Rectal smooth muscle tissue (tissue), 1 donor: ENCODE measurements at regions not wholly inside any gene's neighbourhood (a gene's known extent, or its start where the extent isn't known, plus 50 kb on each side); places are given as distances from the start of the nearest gene placed in this dataset.
"Not testable (repeated sequence)": the region's sequence is repeated elsewhere in the genome, so short reads cannot be mapped to it uniquely, and the experiment has no call there.

Experiments used
- H3K27ac ChIP-seq: one replicate; pipeline ENCODE4 v1.7.0; 2013; ENCODE audit warnings: low read depth, low read length, inconsistent platforms
- H3K27me3 ChIP-seq: one replicate; pipeline ENCODE4 v1.7.0; 2013; ENCODE audit warnings: low read length; ENCODE audit not compliant: control insufficient read depth, insufficient read depth
- H3K36me3 ChIP-seq: one replicate; pipeline ENCODE4 v1.7.0; 2013; ENCODE audit warnings: low read length; ENCODE audit not compliant: control insufficient read depth, insufficient read depth
- H3K4me1 ChIP-seq: one replicate; pipeline ENCODE4 v1.7.0; 2013; ENCODE audit warnings: low read length; ENCODE audit not compliant: control insufficient read depth, insufficient read depth
- H3K4me3 ChIP-seq: one replicate; pipeline ENCODE4 v1.7.0; 2013; ENCODE audit warnings: low read length
- H3K9ac ChIP-seq: one replicate; pipeline ENCODE4 v1.7.0; 2013; ENCODE audit warnings: low read length

- Histone ChIP-seq H3K9ac (no peak overlapping the region), H3K4me3 (no peak overlapping the region), H3K36me3 (no peaks in the 10 kb centered on the region), H3K27me3 (no peaks in the 10 kb centered on the region), H3K4me1 (no peaks in the 10 kb centered on the region), H3K27ac (no peak overlapping the region)
Observed at GRCh38 chr7:11251436-11251835, 277.8 kb downstream of the PHF14 start.

- Histone ChIP-seq H3K36me3 (no peaks in the 10 kb centered on the region), H3K4me1 (no peaks in the 10 kb centered on the region), H3K9ac (no peak overlapping the region), H3K27me3 (no peaks in the 10 kb centered on the region), H3K27ac (no peak overlapping the region), H3K4me3 (no peak overlapping the region)
Observed at GRCh38 chr7:11252011-11252607, 278.4 kb downstream of the PHF14 start.

DNA sequence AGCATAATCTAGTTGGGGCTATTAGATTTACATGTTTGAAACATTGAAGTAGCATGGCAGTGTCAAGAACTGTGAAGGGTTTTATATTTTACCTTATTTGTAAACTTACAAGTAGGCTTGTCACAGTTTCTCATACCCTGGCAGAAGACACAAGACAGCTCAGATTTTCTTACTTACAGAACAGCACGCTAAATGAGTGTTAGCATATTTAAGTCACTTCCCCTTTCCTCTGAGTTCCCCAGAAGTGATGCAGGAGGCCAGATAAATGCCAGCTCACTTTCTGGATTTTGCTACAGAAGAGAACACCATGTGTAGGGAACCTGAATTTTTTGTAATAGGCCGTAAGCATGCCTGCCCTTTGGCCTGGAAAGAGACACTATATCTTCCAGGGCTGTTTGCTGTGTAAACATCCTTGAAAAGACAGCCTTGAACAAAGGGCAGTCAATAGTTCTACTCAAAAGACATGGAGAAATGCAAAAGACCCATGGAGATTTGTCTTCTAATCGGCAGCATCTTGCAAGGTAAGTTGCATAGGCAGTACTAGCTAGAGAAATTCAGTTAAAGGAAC, 279.1 kb downstream of the PHF14 start:
- no peaks in the 10 kb centered on the region for H3K36me3 ChIP-seq
- H3K27me3 ChIP-seq = no peaks in the 10 kb centered on the region
- H3K4me3 ChIP-seq = no peak overlapping the region
- H3K9ac ChIP-seq = no peak overlapping the region
- no peaks in the 10 kb centered on the region for H3K4me1 ChIP-seq
- H3K27ac ChIP-seq = no peak overlapping the region

DNA sequence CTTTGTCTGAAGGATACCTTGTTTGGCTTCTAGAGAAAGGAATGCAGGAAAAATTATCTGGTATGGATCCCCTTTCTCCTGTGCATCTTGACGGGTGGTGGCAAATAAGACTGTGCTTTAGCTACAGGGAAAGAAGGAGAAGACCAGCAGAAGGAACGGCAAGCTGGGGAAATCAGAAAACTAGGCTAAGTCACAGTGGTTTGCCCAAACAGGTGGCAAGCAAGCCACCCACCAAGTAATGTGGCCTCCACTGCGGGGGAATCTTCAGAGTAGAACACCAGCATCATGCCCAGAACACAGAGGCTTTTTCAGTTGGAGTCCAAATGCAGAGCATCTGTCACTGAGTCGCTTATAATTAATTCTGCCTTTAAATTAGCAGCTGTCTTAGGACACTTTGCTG, 282.8 kb downstream of the PHF14 start:
- Histone ChIP-seq H3K4me3 (no peak overlapping the region), H3K4me1 (no peaks in the 10 kb centered on the region), H3K36me3 (no peaks in the 10 kb centered on the region), H3K9ac (no peak overlapping the region), H3K27ac (no peak overlapping the region), H3K27me3 (no peaks in the 10 kb centered on the region)

DNA sequence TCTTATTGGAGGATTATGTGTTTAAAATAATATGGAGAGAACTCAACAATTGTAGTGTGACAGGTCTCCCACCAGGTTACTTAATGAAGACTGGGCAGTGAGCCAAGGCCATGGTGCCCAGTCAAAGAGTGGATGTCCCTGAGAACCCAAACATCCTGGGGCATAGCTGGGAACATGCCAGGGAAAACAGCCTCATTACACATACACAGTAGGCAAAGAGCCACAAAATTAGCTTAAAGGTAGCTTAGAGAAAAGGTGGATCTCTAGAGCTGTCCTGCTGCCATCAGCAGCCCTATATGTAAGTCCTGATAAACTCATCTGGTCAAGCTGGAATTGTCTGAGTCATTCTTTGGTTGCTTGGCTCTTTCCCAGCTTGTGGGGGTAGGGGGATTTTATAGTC, 287.8 kb downstream of the PHF14 start:
- H3K36me3 ChIP-seq = no peaks in the 10 kb centered on the region
- H3K27ac ChIP-seq = no peak overlapping the region
- no peak overlapping the region for H3K4me3 ChIP-seq
- H3K9ac ChIP-seq = no peak overlapping the region
- no peaks in the 10 kb centered on the region for H3K4me1 ChIP-seq
- H3K27me3 ChIP-seq = no peaks in the 10 kb centered on the region

DNA sequence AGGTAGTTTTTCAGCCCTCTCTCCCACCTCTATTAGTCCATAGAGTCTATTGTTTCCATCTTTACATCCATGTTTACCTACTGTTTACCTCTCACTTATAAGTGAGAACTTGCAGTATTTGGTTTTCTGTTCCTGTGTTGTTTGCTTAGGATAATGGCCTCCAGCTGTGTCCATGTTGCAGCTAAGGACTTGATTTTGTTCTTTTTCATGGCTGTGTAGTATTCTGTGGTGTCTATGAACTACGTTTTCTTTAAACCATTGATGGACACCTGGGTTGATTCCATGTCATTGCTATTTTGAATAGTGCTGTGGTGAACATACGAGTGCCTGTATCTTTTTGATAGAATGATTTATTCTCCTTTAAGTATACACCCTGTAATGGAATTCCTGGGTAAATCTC, 292.4 kb downstream of the PHF14 start:
- H3K27ac ChIP-seq = no peak overlapping the region

DNA sequence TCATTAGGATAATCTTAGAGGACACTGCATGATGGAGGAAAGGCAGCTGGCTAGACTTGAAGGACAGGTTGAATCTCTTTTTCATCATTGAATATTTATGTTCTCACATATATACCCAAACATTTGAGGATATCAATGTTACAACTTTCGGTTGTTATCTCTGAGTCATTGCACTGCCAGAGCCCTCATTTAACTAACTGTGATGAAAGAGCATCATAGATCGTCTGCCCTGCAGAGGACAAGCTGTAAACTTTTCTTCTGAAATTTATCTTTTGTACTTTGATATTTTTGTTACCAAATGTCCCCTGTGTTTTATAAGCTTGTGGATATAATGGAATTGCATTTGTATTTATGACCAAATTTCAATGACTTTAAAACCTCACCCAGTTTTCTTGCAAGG, 298.7 kb downstream of the PHF14 start:
- Histone ChIP-seq H3K4me1 (no peaks in the 10 kb centered on the region), H3K9ac (no peak overlapping the region), H3K27ac (no peak overlapping the region), H3K4me3 (no peak overlapping the region), H3K27me3 (no peaks in the 10 kb centered on the region), H3K36me3 (no peaks in the 10 kb centered on the region)

More for the DNA sequence above, 292.4 kb downstream of the PHF14 start:
- no peak overlapping the region for H3K4me3 ChIP-seq
- H3K36me3 ChIP-seq = no peaks in the 10 kb centered on the region
- no peaks in the 10 kb centered on the region for H3K4me1 ChIP-seq
- no peak overlapping the region for H3K9ac ChIP-seq
- no peaks in the 10 kb centered on the region for H3K27me3 ChIP-seq

- Histone ChIP-seq H3K27me3 (no peaks in the 10 kb centered on the region), H3K9ac (no peak overlapping the region), H3K27ac (no peak overlapping the region), H3K36me3 (no peaks in the 10 kb centered on the region), H3K4me3 (no peak overlapping the region), H3K4me1 (no peaks in the 10 kb centered on the region)
Observed at GRCh38 chr7:11274074-11274473, 300.4 kb downstream of the PHF14 start.

GRCh38 chr7:11281953-11282352, 308.3 kb downstream of the PHF14 start:
- Histone ChIP-seq H3K36me3 (no peaks in the 10 kb centered on the region), H3K27ac (no peak overlapping the region), H3K4me3 (no peak overlapping the region), H3K4me1 (no peaks in the 10 kb centered on the region), H3K9ac (no peak overlapping the region), H3K27me3 (no peaks in the 10 kb centered on the region)

GRCh38 chr7:11283584-11283983, 309.9 kb downstream of the PHF14 start:
- not testable (repeated sequence) for H3K9ac ChIP-seq, H3K4me1 ChIP-seq, H3K36me3 ChIP-seq, H3K27ac ChIP-seq, H3K4me3 ChIP-seq, H3K27me3 ChIP-seq

- H3K27me3 ChIP-seq = peaks cover 2% of the 10 kb centered on the region
- no peak overlapping the region for H3K4me3 ChIP-seq
- H3K9ac ChIP-seq = no peak overlapping the region
- no peak overlapping the region for H3K27ac ChIP-seq
- H3K36me3 ChIP-seq = no peaks in the 10 kb centered on the region
- no peaks in the 10 kb centered on the region for H3K4me1 ChIP-seq
Observed at GRCh38 chr7:11290863-11291262, 317.2 kb downstream of the PHF14 start.

DNA sequence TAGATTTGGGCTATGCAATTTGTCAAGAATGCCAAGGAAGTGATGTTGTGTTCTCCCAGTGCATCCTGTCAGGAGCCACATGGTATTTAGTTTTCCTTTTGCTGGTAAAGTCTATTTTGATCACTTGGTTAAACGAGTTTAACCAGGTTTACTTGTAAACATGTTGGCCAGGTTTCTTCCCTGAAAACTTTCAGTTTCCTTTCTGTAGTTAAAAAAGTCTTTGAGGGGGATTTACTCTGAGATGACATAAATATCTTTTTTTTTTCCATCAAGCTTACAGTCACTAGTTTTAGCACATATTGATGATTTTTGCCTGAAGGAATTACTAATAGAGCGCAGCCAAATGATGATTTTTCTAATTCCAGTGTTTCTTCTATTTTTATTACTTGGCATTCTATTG, 320.5 kb downstream of the PHF14 start:
- Histone ChIP-seq H3K4me3 (no peak overlapping the region), H3K27me3 (peaks cover under 1% of the 10 kb centered on the region), H3K4me1 (no peaks in the 10 kb centered on the region), H3K36me3 (no peaks in the 10 kb centered on the region), H3K9ac (no peak overlapping the region), H3K27ac (no peak overlapping the region)

GRCh38 chr7:11294965-11295364, 321.3 kb downstream of the PHF14 start:
- H3K4me3 ChIP-seq = no peak overlapping the region
- no peaks in the 10 kb centered on the region for H3K36me3 ChIP-seq
- H3K9ac ChIP-seq = no peak overlapping the region
- H3K27ac ChIP-seq = no peak overlapping the region
- no peaks in the 10 kb centered on the region for H3K27me3 ChIP-seq
- no peaks in the 10 kb centered on the region for H3K4me1 ChIP-seq
